HG03460 (cell line): ENCODE measurements at regions not wholly inside any gene's neighbourhood (a gene's known extent, or its start where the extent isn't known, plus 50 kb on each side); places are given as distances from the start of the nearest gene placed in this dataset.
"Not testable (repeated sequence)": the region's sequence is repeated elsewhere in the genome, so short reads cannot be mapped to it uniquely, and the experiment has no call there.

Source experiments
- ATAC-seq: cut with Tn5 transposase; IDR thresholded peaks from one replicate; pipeline ENCODE4 v1.9.1; 2021; ENCODE audit not compliant: unreplicated experiment

DNA sequence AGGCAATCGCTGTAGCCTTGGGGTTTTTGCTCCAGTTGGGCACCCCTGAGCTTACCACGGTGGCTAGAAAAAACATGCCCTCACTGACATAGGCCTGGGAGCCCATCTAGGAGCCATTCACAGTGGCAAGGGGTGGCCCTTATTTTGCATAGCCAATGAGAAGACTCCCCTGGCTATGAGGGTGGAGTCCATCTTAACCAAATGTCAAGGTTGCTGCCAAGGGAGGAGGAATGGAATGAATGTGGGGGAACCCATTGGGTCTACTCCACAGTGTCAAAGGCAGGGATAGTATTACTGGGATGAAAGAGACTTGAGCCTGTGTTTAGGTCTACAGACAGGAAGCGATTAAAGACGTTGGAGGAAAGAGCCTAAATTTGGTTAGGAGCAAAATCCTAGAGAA lies 295.7 kb upstream of the PLGLB2 start:
- not testable (repeated sequence) for ATAC-seq

DNA sequence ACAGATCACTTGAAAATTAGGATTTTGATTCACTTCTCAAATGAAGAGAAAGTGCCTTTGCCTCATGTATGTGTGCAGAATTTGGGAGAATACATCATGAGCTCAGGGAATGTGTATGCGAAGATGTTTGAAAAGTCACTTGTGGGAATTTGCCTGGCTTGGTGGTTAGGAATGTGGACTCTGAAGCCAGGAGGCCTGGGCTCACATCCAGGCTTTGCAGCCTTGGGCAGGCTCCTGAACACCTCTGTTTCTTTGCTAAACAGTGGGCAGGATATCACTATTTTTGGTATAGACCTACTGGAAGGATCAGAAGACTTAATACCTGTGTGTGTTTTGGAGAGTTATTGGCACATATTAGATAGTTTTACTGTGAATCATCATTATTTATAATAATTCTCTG lies 295.0 kb upstream of the PLGLB2 start:
- ATAC-seq, result not testable (repeated sequence)

- not testable (repeated sequence) for ATAC-seq
Observed at GRCh38 chr2:87453965-87454364, 293.9 kb upstream of the PLGLB2 start.

- ATAC-seq, result not testable (repeated sequence)
Observed at GRCh38 chr2:87454421-87454820, 293.5 kb upstream of the PLGLB2 start.

GRCh38 chr2:87455209-87455853 lies 292.6 kb upstream of the PLGLB2 start:
- ATAC-seq, result peak; percentile 60

DNA sequence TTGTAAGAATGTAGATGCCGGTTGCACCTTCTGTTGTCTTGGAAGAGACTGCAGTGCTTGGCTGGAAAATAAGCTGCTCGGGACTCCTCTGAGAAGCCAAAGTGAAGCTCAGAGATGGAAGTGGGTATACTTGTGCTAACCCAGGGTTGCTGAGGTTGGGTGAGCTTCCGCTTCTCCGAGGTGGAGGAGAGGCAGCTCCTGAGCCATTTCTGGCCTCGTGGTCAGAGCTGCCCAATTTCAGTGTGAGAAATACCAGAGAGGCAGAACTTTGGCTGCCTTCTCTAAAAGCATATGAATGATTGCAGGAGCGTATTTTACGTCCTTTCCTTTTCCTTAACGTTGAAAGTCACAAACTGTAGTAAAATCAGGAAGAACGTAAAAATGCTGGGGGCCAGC lies 292.0 kb upstream of the PLGLB2 start:
- peak; percentile 57 for ATAC-seq

DNA sequence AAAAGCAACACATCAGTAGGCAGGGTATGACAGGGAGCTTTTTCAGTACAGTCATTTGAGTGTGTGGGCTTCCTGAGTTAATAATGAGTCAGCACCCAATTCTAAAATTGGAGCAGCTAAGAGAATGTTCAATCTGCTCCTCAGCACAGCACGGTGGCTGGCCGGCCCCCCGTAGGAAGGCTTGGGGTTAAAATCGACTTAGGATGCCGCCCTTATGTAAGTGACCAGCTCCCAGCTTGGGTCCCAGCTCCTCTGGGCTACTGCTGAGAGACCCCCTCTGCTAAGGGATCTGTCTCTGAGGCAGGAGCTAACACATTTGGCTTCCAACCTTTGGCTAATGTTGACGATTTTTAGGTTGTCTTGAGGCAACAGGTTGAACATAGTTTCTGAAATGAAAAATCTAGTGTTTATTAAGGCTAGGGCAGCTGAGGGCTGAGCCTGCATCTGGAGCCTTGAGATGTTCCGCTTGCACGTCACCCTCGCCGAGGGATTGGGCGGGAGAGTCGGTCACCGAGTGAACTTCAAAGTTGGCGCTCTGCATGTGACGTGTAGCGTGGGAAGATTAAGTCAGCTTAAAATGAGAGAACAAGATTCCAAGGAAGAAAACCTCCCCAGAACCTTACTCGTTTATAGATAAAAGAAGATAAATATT lies 291.3 kb upstream of the PLGLB2 start:
- peak; percentile 69 for ATAC-seq

- ATAC-seq, result not testable (repeated sequence)
Observed at GRCh38 chr2:87457129-87457499, 290.8 kb upstream of the PLGLB2 start.

- not testable (repeated sequence) for ATAC-seq
Observed at GRCh38 chr2:87458938-87459337, 288.9 kb upstream of the PLGLB2 start.

- not testable (repeated sequence) for ATAC-seq
Observed at GRCh38 chr2:87460104-87460503, 287.8 kb upstream of the PLGLB2 start.

DNA sequence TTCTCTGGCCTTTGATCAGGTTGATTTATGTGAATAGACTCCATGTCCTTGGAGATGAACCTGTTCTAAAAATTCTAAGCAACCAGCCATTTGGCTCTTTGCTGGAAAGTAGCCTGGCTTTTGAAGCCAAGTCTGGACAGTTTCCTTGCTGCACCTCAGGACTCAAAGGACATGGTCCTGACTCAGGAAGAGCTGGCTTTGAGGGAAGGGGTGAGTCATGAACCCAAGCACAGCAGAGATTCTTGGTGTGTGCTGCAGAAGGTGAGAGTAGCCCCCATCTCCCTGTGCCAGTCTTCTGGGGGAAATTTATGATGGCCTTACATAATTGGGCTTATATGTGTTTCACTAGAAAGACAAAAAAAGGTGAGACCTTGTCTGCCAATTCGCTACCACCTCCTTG lies 287.2 kb upstream of the PLGLB2 start:
- ATAC-seq, result not testable (repeated sequence)

- ATAC-seq, result not testable (repeated sequence)
Observed at GRCh38 chr2:87461671-87462070, 286.2 kb upstream of the PLGLB2 start.

DNA sequence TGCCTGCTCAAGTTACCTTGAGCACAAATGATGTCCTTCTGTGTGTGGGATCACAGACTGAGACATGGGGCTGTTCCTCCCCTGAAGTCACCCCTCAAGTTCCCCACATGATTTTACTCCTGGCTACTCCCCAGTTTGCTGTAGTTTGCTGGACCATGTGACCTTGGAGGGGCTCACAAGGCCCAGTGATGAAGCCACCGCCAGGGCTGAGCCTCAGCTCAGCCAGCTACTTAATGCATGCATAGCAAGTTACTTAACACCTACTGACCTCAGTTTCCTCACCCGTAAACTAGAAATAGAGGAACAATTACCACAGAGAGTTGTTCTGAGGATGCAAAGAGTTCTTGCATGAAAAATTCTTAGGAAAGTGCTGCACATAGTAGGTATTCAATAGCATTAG lies 283.7 kb upstream of the PLGLB2 start:
- not testable (repeated sequence) for ATAC-seq

DNA sequence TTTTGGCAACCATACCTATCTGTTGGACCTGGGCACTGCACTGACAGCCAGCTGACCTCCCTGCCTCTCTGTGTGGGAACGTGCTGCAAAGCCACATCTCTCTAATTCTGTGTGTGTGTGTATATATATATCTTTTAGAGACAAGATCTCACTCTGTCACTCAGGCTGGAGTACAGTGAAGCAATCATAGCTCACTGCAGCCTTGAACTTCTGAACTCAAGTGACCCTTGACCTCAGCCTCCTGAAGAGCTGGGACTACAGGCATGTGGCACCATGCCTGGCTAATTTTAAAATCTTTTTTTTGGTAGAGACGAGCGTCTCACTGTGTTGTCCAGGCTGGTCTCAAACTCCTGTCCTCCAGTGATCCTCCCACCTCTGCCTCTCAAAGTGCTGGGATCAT lies 282.2 kb upstream of the PLGLB2 start:
- not testable (repeated sequence) for ATAC-seq

DNA sequence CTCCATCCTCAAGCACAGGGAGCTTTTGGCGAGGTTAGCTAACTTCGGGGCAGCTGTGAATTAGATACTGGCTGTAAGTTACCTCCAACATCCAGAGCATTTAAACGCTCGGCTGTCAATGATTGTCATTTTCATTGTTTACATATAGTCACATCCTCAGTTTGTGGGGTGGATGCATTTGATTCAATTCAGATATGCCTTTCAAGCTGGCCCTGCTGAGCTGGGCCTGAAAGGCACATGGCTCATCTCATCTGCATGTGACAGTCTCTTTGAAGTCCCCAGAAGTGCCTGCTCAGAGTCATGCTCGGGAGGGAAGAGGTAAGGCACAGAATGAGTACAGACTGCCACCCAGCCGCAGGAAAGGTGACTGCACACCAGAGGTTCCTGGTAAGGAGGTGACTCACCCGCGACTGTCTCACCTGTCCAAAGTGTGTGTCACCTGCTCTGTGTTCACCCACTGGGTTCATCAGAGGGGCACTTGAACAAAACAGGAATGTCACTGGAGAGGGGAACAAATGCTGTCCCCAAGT lies 281.2 kb upstream of the PLGLB2 start:
- peak; percentile 53 for ATAC-seq

GRCh38 chr2:87468429-87468981 lies 279.4 kb upstream of the PLGLB2 start:
- ATAC-seq, result not testable (repeated sequence)

- peak; percentile 50 for ATAC-seq
Observed at GRCh38 chr2:87469180-87470151, 278.4 kb upstream of the PLGLB2 start.

DNA sequence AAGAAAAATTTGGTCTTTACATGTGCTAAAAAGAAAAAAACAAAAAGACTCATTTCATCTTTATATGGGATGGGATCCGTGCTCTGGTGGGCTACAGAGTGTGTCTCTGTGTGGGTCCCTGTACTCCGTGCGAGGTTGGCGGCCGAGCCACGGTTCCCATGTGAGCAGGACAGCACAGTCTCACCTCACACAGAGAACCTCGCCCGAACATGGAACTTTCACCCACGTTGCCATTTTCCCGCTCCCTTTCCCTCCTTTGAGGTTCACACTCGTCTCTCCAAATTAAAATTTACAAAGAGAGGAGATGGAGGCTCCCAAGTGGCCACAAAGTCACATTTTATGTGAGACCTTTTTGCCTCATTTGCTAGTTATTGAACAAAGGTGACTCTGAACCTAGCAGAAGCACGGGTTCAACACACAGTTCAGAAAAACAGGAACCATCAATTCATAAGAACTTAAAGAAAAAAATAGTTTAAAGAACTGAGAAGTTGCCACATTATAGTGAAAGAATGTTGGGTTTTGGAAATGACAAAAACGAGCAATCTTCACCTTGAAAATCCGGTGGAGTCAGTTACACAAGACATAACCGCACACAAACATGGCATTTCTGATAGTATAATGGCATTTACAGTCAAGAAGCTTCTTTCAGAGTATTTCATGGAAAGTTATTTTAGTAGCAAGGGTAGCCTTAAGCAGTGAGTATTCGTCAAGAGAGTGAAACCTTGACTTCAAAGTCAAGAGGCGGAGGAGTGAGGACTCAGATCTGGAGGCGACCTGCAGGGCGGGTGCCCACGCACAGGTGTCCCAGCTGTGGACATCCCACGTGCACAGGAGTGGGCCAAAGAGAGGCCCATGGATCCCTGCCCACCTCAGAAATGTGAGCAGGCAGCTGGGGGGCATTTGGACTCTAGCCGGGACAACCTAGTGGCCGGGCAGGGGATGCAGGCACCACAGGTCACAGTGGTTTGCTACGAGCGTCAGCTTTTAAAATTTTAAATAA lies 277.2 kb upstream of the PLGLB2 start:
- not testable (repeated sequence) for ATAC-seq

GRCh38 chr2:87471478-87471877 lies 276.4 kb upstream of the PLGLB2 start:
- not testable (repeated sequence) for ATAC-seq
